GM12872 (cell line): ENCODE measurements at regions not wholly inside any gene's neighbourhood (a gene's known extent, or its start where the extent isn't known, plus 50 kb on each side); places are given as distances from the start of the nearest gene placed in this dataset.

ENCODE experiments used
- CTCF ChIP-seq: IDR thresholded peaks from 3 replicates; pipeline ENCODE4 v1.5.1; 2011; ENCODE audit warnings: low read depth, mild to moderate bottlenecking, low read length, moderate library complexity; ENCODE audit not compliant: insufficient read depth

GRCh38 chr6:105650347-105650746 is 247.5 kb upstream of the PREP start:
- no peak for TF ChIP-seq CTCF

- no peak for TF ChIP-seq CTCF
Observed at GRCh38 chr6:105649192-105649591, 246.3 kb upstream of the PREP start.

GRCh38 chr6:105648276-105648675 is 245.4 kb upstream of the PREP start:
- no peak for TF ChIP-seq CTCF

GRCh38 chr6:105646391-105646867 is 243.5 kb upstream of the PREP start:
- TF ChIP-seq CTCF = no peak

DNA sequence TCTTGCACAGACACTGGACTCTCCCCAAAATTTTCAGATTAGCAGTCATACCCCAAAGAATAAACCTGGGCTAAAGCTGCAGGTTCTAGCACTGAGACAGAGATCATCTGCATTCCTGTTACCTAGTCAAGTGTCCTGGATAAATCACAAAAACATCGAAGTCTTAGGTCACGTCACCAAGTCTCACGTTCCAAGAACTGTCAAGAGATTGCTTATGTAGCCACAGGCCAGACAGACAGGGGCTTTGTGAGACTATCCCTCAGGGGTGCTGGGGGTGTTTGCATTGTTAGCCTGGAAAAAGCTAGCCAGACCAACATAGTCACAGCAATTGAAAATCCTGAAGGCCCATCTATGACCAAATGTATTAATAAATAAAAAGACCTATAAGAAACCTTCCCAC is 243.1 kb upstream of the PREP start:
- no peak for TF ChIP-seq CTCF

- no peak for TF ChIP-seq CTCF
Observed at GRCh38 chr6:105645156-105645555, 242.3 kb upstream of the PREP start.

DNA sequence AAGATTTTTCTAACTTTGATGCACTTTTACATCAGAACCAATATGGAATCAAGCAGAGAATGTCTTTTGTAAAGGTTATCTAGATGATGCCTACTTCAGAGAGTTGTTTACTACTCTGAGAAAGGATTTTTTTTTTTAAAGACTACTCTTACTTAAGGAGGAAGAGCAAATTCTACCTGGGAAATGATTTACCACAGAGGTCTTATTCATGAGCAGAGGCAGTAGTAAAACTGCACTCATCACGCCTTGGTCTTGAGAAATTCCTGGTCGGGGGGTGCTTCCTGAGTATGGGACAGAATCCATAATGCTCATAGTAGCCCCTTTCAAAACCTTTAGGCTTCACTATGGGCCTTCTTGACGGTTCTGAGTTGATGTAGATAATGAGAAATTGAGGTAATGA is 241.8 kb upstream of the PREP start:
- no peak for TF ChIP-seq CTCF

- TF ChIP-seq CTCF = peak; percentile 45; the same call in 1 of the 3 replicates
Observed at GRCh38 chr6:105644073-105644489, 241.2 kb upstream of the PREP start.
